ENCODE measurements at regions not wholly inside any gene's neighbourhood (a gene's known extent, or its start where the extent isn't known, plus 50 kb on each side); places are given as distances from the start of the nearest gene placed in this dataset.

DNA sequence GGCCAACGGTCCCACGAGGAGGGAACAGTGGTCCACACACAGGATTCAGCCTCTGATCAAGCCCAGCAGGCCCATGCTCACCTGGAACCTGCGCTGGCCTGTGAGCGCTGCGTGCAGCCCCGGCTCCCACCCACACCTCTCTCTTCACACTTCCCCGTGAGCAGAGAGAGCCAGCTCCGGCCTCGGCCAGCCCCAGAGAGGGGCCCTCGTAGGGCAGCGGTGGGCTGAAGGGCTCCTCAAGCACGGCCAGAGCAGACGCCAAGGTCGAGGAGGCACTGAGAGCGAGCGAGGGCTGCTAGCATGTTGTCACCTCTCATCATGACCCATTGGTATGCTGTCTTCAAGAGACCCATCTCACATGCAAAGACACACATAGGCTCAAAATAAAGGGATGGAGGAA, 83.0 kb upstream of the FMR1 start:
- H3K4me3 ChIP-seq (ENCODE audit: low read depth, low read length), result no peak overlapping the region
- no peak for DNase-seq (ENCODE audit: low read depth, low spot score)
- TF ChIP-seq, protein P1, sequence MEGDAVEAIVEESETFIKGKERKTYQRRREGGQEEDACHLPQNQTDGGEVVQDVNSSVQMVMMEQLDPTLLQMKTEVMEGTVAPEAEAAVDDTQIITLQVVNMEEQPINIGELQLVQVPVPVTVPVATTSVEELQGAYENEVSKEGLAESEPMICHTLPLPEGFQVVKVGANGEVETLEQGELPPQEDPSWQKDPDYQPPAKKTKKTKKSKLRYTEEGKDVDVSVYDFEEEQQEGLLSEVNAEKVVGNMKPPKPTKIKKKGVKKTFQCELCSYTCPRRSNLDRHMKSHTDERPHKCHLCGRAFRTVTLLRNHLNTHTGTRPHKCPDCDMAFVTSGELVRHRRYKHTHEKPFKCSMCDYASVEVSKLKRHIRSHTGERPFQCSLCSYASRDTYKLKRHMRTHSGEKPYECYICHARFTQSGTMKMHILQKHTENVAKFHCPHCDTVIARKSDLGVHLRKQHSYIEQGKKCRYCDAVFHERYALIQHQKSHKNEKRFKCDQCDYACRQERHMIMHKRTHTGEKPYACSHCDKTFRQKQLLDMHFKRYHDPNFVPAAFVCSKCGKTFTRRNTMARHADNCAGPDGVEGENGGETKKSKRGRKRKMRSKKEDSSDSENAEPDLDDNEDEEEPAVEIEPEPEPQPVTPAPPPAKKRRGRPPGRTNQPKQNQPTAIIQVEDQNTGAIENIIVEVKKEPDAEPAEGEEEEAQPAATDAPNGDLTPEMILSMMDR (IDR thresholded peaks at IDR 0.05; ENCODE audit: low read depth, low read length), result no peak
- in situ Hi-C loops (cut with HindIII; ENCODE audit: low sequenced_read_pairs), result no loop called here

DNA sequence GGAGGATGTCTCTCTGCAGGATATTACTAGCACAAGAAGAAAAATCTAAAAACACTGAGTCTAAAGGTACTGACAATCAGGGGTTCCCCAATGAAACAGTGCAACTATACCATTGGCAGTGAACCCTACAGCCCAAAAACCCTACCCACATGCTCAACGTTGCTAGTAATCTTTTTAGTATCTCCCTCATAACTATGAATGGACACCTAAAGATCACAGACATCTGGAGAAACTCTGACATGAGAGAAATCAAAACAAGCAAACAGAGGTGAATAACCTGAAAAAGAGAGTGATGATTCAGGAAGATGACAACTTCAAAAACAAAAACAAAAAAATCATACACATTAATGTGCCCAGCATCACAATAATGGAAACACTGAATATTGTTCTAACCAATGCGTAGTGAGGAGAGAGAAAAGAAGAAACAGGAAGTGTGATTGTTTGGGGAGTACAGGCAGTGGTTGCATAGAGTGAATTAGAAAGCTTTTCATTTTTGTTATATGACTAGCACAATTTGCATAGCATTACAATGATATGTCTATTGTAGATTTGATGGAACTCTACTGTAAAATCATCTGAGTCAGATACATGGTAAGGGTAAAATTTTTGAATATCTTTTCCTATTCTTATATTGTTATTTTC, 78.9 kb upstream of the FMR1 start:
- TF ChIP-seq, protein P1 (IDR thresholded peaks at IDR 0.05; ENCODE audit: low read depth, low read length), result no peak
- in situ Hi-C loops (cut with HindIII; ENCODE audit: low sequenced_read_pairs), result no loop called here
- no peak for DNase-seq (ENCODE audit: low read depth, low spot score)
- no peak overlapping the region for H3K4me3 ChIP-seq (ENCODE audit: low read depth, low read length)

DNA sequence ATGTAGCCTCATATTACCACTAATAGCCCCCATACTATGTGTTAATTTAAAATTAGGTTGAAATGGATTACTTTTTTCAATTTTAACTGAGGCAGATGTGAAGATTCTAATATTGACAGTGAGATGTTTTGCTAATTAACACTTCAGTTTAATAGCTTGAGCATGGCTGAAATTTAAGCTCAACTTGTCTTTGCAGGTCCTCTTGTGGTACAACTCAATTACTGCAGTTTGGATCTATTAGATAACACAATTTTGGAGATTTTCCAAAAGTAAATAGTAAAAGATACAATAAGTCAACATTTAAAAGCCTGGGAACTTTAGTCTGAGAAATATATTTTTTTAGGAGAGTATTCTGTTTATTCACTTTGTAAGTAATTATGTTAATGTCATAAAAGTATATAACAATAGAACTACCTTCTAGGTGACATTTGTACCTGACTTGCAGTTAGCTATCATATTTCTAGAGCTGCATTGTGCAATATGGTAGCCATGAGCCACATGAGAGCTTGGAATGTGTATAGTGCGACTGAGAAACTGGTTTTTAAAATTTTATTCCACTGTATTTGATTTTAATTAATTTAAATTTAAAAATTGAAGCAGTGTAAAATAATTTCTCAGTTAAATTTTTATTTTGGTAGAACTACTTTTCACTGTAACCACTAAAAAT, 73.1 kb upstream of the FMR1 start:
- no peak for DNase-seq (ENCODE audit: low read depth, low spot score)
- no peak overlapping the region for H3K4me3 ChIP-seq (ENCODE audit: low read depth, low read length)
- in situ Hi-C loops (cut with HindIII; ENCODE audit: low sequenced_read_pairs), result no loop called here
- TF ChIP-seq, protein P1 (IDR thresholded peaks at IDR 0.05; ENCODE audit: low read depth, low read length), result peak; percentile 6

DNA sequence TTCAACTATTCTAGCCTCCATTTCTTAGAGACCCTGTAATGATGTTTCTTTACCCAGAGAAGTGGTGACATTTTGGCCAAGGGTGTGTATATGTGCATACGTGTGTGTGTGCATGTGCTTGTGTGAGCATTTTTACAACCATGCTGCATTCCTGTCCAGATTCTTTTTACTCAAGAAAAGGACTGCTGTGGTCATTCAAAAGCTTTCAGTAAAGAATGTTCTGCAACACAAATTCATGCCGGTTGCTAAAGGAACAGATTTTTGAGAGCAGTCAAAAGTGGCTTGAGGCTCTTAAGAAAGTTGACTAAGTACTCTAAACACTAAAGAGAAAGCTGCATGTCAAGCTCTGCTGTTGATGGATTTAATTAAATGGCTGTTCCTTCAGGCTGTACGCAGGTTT, 65.0 kb upstream of the FMR1 start:
- in situ Hi-C loops (cut with HindIII; ENCODE audit: low sequenced_read_pairs), result no loop called here
- TF ChIP-seq, protein P1 (IDR thresholded peaks at IDR 0.05; ENCODE audit: low read depth, low read length), result no peak
- H3K4me3 ChIP-seq (ENCODE audit: low read depth, low read length), result no peak overlapping the region
- DNase-seq (ENCODE audit: low read depth, low spot score), result no peak

DNA sequence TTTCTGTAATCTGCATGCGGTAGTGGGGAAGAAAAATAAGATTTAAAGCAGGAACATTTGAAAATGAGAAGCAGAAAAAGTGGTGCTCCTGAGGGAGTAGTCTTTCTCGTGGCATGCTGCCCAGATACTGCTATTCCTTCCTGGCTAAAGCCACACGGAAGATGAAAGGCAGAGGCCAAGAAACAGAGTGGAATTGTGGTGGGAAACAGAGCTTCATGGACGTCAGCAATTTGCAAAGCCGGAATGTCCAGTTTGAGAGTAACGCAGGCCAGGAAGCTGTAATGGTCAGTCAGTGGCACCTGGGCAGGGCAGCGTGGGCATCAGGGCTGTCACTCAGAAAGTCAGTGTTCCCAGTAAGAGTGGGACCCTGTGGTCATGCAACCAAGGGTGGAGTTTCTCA, 63.7 kb upstream of the FMR1 start:
- DNase-seq (ENCODE audit: low read depth, low spot score), result no peak
- in situ Hi-C loops (cut with HindIII; ENCODE audit: low sequenced_read_pairs), result no loop called here
- H3K4me3 ChIP-seq (ENCODE audit: low read depth, low read length), result no peak overlapping the region
- TF ChIP-seq, protein P1 (IDR thresholded peaks at IDR 0.05; ENCODE audit: low read depth, low read length), result no peak

DNA sequence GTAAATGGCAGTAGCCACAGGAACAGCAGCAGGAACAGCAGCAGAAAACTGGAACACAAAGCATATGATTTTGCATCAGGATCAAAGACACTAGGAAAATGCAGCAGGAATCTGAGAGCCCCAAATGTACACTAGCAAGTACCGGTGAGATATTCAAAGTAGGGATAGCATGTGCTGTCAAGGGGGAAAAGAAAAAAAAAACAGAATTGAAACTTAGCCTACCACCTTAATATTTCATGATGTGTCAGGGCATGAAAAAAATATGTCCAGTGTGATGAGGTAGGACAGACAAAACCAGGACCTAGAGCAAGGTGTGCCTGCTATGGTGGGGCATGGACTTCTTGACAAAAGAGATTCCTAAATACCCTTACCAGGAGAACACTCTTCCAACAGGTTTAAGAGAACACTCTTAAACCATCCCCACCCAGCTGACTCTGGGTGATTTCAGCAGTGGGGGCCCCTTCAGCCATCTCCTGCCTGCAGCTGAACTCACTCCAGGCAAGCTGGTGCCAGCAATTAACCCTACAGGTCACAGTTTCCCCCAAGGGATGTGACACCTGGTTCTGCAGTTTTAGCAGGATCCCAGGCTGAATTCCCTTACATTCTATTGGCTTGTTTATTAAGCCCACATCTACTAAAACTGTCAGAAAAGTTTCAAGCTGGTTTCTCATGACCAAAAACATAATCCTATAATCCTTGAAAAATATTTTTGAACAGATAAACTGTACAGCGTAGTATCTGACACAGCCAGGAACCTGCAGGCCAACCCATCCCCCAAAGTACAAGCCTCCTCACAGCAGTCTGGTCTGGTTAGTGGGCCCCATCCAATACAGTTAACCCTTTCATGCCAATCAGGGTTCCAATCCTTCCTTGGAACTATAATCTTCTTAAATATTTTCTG, 62.9 kb upstream of the FMR1 start:
- no peak overlapping the region for H3K4me3 ChIP-seq (ENCODE audit: low read depth, low read length)
- TF ChIP-seq, protein P1 (IDR thresholded peaks at IDR 0.05; ENCODE audit: low read depth, low read length), result no peak
- DNase-seq (ENCODE audit: low read depth, low spot score), result no peak
- in situ Hi-C loops (cut with HindIII; ENCODE audit: low sequenced_read_pairs), result no loop called here
